Lower leg skin (tissue), 3 donors: ENCODE measurements at regions not wholly inside any gene's neighbourhood (a gene's known extent, or its start where the extent isn't known, plus 50 kb on each side); places are given as distances from the start of the nearest gene placed in this dataset.

ENCODE experiments used
- CTCF ChIP-seq, 3 donors: fragments of 450-650 bp; IDR thresholded peaks; one replicate each; pipeline ENCODE4 v1.5.1; 2016; ENCODE audit warnings: antibody characterized with exemption in 3 of 3, mild to moderate bottlenecking in 3 of 3, moderate library complexity in 2 of 3
- POLR2A ChIP-seq, 2 donors: fragments of 450-650 bp; IDR thresholded peaks; one replicate each; pipeline ENCODE4 v1.6.1; 2016 to 2017; ENCODE audit warnings: antibody characterized with exemption in 2 of 2, mild to moderate bottlenecking in 1 of 2, moderate library complexity in 1 of 2

DNA sequence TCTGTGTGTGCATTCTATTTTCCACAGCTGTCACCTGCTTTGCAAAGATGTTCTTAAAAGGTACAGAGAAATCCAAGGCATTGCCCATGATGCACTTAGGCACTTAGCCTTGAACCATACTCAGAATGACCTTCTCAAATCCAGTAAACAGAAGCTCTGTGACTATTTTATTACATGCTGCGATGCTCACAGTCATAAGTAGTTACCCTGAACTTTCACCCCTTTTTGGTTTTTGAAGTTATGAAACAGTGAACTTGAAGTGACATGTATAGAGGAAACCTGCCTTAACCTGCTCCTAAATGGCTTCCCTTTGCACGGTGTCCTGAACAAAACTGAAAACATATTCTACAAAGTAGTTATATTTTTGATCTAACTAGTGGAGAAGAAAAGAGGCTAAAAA lies 100.4 kb downstream of the SLC10A2 start:
- TF ChIP-seq CTCF (IDR thresholded peaks at IDR 0.05) = no peak
- TF ChIP-seq POLR2A (IDR thresholded peaks at IDR 0.05) = no peak
